D721Med (cell line): ENCODE measurements at regions not wholly inside any gene's neighbourhood (a gene's known extent, or its start where the extent isn't known, plus 50 kb on each side); places are given as distances from the start of the nearest gene placed in this dataset.

Experiments
- DNase-seq: peaks from one replicate; pipeline ENCODE4 v3.0.0; 2011; ENCODE audit warnings: low spot score; ENCODE audit not compliant: insufficient read length
- FAIRE-seq: peaks from 2 replicates; lab custom pipeline; 2011; peaks lifted over from hg19 to GRCh38; lab: Jason Lieb, UNC
- CTCF ChIP-seq: IDR thresholded peaks from 2 replicates; pipeline ENCODE4 v1.5.1; 2012; ENCODE audit warnings: mild to moderate bottlenecking, control low read depth; ENCODE audit not compliant: insufficient read depth; ENCODE audit errors: missing control alignments

- DNase-seq (no peak), FAIRE-seq (no peak)
- TF ChIP-seq CTCF = no peak
Measured at GRCh38 chr11:134503596-134503995, 91.6 kb upstream of the B3GAT1 start.

DNA sequence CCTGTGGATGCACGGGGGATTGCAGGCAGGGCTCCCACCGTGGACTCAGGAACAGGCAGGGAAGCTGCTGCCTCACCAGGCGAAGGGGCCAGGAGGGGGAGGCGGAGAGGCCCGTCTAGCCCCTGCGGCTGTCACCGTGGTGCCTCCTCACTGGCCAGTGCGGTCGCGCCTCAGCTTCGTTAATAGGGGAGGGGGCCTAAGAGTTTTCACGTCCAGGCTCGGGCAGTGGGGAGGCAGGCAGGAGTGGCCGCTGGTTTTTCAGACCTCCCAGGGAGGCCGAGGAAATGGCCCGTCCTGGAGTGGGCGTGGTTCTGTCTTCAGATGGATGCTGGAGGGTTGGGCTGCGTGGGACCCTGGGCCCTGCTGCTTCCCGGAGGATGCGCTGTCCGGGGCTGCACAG lies 91.1 kb upstream of the B3GAT1 start:
- TF ChIP-seq CTCF = no peak
- no peak for FAIRE-seq

DNA sequence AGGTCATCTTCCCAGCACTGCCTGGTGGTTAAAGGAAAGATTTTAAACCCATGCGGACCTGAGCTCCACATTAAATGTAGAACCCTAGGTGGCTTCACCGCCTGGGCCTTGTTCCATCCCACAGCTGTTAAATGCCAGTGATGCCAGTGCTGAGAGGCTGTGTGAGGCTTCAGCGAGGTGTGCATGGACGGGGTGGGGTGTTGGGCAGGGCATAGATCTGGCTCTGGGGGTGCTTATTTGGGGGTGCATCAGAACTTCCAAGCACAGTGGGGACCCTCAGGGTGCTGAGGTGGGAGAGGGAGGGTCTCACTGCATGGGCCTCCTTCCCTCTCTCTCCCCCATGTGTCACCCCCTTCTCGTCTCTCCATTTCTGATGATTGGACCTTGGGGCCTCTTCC lies 90.1 kb upstream of the B3GAT1 start:
- FAIRE-seq (no peak), DNase-seq (no peak)
- TF ChIP-seq CTCF = no peak

More for the DNA sequence above, 91.1 kb upstream of the B3GAT1 start:
- DNase-seq = no peak

DNA sequence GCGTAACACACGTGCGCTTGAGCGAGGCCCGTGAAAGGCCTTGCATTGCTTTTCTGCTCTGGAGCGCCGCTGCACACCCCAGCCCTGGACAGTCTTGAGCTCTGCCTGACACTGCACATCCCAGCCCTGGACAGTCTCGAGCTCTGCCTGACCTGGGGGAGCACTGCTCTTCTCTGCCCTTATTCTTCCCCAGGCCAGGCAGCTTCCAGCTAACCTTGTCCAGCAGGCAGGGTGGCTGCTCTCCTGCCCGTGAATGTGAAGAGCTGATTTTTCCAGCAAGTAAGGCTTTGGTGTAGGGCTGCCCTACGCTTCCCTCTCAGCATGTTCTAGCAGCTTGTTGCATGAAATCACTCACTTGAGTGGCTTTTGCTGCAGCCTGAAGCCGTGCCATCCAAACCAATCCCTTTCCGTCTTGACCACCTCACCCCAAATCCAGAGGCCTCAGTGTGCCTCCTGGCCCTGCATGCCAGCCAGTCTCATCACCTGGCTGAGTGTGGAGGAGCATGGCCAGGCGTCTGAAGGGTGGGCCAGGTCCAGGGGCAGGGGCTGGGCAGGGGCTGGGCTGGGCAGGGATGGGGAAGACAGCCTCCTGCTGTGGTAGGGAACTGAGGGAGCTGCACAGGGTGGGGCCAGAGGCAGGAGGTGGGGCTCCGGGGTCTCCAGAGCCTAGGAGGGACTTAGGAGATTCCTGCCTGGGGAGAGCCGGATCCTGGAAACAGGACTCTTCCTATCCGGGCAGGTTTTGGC lies 89.5 kb upstream of the B3GAT1 start:
- TF ChIP-seq CTCF = no peak
- DNase-seq (no peak), FAIRE-seq (no peak)

- FAIRE-seq = no peak
- TF ChIP-seq CTCF = no peak
- no peak for DNase-seq
Measured at GRCh38 chr11:134500621-134501020, 88.6 kb upstream of the B3GAT1 start.

GRCh38 chr11:134499990-134500389 lies 87.9 kb upstream of the B3GAT1 start:
- no peak for TF ChIP-seq CTCF
- DNase-seq = no peak
- no peak for FAIRE-seq

DNA sequence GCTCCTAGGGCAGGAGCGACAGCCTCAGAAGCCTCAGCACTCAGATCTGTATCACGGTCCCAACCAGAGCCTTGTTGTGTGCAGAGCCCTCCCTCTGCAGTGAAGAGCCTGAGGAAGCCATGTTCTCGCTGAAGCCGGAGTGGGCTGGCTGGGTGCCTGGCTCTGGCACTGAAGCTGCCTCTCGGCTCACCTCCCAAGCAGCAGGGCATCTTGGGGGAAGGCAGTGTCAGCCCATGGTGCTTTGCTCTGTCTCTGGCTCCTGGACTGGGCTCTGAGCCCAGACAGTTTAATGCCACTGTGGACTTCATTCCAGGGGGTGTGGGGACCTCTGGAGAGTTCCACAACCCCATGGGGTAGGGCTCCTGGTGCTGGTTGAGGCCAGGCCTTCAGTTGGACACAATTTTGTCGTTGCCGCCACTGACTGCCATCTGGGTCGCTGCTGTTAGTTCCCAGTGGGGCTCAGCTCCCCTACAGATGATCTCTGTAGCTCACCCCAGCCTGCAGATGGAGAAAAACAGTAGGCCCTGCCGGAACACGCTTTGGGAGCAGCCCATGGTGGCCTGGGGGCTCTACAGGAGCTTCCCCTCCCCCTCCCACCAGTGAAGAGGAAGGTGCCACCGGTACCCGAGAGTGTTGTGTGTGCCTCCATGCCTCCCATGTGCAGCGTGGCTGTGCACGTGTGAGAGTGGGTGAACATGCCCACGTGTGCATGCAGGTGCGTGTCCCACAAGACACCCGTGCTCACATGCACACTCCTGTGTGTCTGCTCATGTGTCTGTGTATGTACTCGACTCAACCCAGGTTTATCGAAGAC lies 86.5 kb upstream of the B3GAT1 start:
- no peak for FAIRE-seq

More for the DNA sequence above, 86.5 kb upstream of the B3GAT1 start:
- no peak for DNase-seq
- no peak for TF ChIP-seq CTCF
